ENCODE measurements at regions not wholly inside any gene's neighbourhood (a gene's known extent, or its start where the extent isn't known, plus 50 kb on each side); places are given as distances from the start of the nearest gene placed in this dataset.
"Not testable (repeated sequence)": the region's sequence is repeated elsewhere in the genome, so short reads cannot be mapped to it uniquely, and the experiment has no call there.

- no peak for DNase-seq
Measured at GRCh38 chr4:7141151-7141834, 51.0 kb upstream of the SORCS2 start.

- no peak for DNase-seq
Measured at GRCh38 chr4:7140692-7141069, 51.7 kb upstream of the SORCS2 start.

DNA sequence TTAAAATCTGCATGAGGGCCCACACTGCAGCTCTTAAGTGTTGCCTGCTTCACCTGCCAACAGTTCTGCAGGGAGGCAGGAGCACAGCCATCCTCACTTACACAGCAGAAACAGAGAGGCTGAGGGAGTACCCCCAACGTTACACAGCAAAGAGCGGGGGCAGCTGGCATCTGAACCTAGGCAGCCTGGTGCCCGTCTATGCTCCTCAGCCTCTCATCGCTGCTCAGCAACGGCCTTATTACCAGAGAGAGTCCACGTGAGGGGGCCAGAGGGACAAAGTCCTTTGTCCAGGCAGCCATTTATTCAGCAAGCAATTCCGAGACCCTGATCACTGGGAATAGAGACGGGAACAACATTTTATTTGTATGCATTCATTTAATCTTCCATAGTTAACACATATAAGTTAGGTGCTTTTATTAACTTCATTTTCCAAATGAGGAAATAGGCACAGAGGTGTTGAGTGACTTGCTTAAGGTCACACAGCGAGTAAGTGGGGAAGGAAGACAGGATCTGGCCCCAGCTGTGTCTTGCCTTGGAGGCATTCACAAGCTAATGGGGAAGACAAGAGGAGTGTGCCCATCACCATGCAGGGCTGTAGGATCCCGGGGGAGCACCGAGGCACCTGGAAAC lies 52.2 kb upstream of the SORCS2 start:
- DNase-seq: no peak

DNA sequence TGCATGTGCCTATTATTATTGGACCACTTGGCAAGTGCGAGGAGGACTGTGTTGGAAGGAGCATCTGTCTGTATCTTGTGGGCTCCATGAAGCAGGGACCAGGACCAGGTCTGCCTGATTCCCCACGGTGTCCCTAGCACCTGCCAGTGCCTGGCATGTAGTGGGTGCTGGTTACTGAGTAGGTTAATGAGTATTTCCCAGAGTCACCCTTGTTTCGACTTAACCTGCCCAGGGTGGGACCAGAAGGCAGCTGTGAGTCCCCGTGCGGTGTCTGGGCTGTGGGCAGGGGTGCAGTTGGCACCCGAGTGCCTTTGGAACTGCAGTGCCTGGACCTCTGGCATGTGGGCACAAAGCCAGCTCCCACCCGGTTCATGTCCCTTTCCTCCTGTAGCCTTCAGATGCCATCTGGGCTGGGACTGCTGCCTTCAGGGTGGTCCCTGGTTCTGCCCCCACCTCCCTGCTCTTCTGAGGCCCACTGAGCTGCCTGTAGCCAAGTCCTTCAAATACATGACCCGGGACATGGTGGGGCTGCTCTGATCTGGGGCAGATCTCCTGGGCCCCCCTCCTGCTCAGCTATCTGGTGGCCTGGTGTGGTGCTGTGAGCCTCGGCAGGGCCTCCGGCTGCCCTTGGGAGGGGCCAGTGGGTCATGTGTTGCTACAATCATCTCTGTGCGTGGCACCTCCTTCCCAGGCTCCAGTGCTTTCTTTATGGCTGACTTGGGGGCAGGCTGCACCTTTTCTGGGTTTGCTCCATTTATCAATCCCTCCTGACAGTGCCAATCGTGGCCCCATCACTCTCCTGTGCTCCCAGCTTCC lies 53.0 kb upstream of the SORCS2 start:
- DNase-seq: no peak

DNA sequence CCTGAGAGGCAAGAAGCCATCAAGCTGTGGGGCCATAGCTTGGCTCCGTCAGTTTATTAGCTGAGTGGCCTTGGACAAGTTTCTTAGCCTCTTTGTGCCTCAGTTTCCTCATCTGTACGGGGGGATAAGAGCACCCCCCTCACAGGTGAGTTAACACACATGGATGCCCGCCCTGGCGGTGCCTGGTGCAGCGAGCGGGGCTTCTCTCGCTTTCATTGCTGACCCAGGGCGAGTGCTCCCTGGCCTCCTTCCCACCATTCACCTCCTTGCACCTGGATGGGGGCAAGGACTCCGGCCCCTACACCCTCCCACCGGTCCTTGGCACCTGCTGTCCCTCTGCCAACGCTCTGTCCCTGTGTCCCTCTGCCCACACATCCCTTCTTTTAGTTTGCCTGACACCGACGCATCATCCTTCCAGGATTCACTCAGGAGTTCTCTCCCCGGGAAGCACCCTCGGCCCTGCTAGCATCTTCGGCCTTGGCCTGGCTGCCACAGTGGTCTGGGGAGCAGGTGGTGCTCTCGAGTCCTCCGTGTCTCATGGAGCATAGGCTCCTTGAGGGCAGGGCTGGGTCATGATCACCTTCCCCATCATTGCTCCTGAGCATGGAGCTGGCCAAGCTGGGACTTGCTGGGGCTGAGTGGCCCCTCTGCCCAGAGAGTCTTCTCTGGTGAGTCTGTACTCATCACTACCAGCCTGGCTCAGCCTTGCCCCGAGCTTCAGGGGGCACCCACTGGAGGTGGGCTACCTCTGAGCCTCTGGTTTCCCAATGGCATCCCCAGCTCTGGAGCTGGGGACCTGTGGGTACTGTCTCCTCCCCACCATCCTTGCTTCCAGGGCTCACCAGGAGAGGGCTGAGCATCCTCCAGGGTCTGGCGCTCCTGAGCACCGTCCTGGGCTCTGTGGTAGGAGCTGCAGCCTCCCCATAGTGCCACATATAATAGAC lies 53.8 kb upstream of the SORCS2 start:
- DNase-seq: no peak

GRCh38 chr4:7137326-7138200 lies 54.8 kb upstream of the SORCS2 start:
- no peak for DNase-seq

- no peak for DNase-seq
Measured at GRCh38 chr4:7136351-7136750, 56.0 kb upstream of the SORCS2 start.

DNA sequence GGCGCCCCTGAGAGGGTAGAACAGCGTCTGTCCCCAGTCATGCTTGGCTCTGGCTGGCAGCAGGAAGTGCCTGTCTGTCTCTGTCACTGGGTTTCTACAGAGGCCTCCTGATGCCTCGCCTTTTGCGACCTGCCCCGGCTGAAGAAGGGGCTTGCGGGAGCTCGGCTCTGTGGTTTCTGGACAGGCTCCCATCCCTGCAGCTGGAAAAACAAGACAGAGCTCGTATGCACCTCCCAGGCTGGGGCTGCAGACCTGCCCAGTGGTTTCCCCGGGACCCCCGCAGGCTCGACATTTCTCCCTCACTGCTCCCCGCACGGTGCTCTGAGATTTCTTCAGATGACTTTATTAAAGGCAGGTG lies 57.0 kb upstream of the SORCS2 start:
- no peak for DNase-seq

DNA sequence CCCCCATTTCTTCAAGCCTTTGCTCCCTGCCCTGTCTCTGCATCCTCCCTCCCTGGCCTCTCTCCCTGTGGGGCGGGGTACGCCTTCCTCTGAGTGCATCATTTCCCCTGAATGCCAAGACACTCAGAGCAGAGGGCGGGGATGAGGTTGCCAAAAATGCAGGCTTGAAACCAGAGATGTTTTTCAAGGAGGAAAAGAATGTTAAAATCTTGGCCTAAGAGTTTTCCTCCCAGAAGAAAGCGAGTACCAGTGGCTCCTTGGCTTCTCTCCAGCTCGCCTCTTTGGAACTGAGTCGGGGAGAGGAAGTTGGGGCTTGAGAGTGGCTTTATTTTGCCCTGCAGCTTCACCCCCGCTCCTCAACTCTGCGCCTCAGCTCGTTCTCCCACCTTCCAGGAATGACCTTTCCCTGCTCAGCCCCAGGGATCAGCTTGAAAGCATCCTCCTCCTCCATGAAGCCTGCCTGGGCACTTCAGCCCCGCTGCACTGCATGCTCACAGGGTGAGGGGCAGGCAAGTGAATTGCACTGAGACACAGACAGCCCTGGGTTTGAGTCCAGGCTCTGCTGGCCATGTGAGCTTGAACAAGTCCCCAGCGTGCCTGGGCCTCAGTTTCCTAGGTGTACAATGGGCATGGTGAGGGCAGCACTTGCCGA lies 57.5 kb upstream of the SORCS2 start:
- DNase-seq: no peak

DNA sequence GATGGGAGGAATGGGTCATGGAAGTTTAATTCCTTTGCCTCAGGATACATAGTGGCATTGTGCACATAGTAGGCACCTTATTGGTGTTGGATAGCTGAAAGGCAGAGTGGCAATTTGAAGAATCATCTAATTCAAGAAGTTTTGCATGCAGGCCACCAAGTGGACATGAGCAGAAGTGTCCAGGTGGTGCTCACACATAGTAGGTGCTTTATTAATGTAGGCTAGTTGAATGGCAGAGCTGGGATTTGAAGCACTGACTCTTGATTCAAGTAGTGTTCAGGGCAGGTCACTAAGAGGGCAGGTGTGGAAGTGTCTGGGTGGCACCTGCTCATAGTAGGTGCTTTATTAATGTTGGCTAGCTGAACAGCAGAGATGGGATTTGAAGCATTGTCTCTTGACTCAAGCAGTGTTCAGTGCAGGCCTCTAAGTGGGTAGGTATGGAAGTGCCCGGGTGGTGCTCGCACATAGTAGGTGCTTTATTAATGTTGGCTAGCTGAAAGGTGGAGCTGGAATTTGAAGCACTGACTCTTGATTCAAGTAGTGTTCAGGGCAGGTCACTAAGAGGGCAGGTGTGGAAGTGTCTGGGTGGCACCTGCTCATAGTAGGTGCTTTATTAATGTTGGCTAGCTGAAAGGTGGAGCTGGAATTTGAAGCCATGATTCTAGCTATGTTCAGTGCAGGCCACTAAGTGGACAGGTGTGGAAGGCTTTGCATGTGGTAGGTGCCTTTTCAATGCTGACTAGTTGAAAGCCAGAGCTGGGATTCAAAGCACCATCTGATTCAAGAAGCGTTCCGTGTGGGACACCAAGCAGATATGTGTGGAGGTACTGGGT lies 58.3 kb upstream of the SORCS2 start:
- not testable (repeated sequence) for DNase-seq

GRCh38 chr4:7132730-7133582 lies 59.4 kb upstream of the SORCS2 start:
- no peak for DNase-seq

DNA sequence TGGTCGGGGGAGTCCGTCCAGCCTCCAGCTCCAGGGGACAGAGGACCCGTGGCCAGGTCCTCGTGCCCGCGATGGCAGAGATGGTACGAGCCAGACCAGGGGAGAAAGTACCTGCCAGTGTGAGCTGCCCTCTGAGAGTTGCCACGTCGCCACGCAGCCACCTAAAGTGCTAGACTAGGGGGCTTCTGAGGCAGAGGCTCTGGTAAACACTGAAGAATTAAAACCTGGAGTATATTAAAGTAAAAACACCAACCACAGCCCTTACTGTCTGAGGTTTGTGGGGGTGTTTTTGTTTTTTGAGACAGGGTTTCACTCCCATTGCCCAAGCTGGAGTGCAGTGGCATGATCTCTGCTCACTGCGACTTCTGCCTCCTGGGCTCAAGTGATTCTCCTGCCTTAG lies 60.1 kb upstream of the SORCS2 start:
- DNase-seq: no peak

DNA sequence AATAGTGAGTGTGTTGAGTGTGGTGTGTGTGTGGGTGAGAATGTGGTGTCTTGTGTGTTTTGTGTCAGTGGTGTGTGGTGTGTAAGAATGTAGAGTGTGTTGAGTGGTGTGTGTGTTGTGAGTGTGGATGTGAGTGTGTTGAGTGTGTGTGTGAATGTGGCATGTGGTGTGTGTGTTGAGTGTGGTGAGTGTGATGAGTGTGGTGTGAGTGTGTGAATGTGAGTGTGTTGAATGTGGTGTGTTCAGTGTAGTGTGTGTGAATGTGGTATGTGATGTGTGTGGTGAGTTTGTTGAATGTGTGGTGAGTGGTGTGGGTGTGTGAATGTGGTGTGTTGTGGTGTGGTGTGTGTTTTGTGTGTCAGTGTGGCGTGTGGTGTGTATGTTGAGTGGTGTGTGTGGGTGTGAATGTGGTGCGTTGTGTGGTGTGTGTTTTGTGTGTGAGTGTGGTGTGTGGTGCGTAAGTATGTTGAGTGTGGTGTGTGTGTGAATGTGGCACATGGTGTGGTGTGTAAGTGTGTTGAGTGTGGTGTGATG lies 60.8 kb upstream of the SORCS2 start:
- no peak for DNase-seq

- DNase-seq: no peak
Measured at GRCh38 chr4:7130621-7131211, 61.6 kb upstream of the SORCS2 start.

GRCh38 chr4:7129871-7130620 lies 62.2 kb upstream of the GRPEL1 start:
- no peak for DNase-seq

DNA sequence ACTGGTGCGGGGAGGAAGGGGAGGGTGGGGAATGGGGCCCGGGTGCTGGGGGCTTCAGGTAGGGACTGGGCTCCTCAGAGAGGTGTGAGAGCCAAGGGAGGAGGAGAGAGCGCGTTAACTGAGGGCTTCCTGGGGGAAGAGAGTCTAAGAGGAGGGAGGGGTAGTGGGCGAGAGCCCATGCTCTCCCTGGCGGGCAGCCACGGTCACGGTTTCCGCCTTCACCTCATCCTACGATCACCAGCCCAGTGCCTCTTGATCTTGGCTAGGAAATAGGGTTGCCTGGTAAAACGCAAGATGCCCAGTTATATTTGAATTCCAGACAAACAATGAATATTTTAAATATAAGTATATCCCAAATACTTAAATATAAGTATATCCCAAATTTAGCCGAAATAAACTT lies 60.8 kb upstream of the GRPEL1 start:
- no peak for DNase-seq

DNA sequence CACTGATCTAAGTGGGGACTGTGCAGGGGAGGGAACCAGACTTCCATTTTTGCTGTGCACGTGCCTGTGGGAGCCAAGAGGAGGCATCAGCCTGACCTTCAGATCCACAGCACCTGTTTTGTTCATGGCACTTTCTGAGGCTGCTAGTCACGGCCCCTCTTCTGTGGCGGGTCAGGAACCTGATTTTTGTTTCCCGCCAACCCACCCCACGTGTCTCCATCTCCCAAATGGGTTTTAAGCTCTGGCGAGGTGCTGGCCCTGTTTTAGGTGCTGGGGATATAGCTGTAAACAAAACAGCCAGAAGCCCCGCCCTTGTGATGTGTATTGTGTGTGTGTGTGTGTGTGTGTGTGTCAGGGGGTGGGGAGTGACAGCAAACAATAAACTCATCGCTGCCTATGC lies 60.4 kb upstream of the GRPEL1 start:
- DNase-seq: no peak

GRCh38 chr4:7127576-7127975 lies 59.7 kb upstream of the GRPEL1 start:
- DNase-seq: no peak

All from NCI-H446 treated with DMSO at 0.1 percent for 48 hours (cell line).